ENCODE measurements at regions not wholly inside any gene's neighbourhood (a gene's known extent, or its start where the extent isn't known, plus 50 kb on each side); places are given as distances from the start of the nearest gene placed in this dataset.

- DNase-seq (ENCODE audit: low read depth), result no peak
Observed at GRCh38 chr4:13181681-13182080, 302.5 kb downstream of the RAB28 start.

- no peak for DNase-seq (ENCODE audit: low read depth)
Observed at GRCh38 chr4:13180701-13181100, 303.4 kb downstream of the RAB28 start.

GRCh38 chr4:13178621-13179020 is 305.5 kb downstream of the RAB28 start:
- DNase-seq (ENCODE audit: low read depth), result no peak

GRCh38 chr4:13176741-13177142 is 307.4 kb downstream of the RAB28 start:
- DNase-seq (ENCODE audit: low read depth), result no peak

- no peak for DNase-seq (ENCODE audit: low read depth)
Observed at GRCh38 chr4:13174926-13175325, 309.2 kb downstream of the RAB28 start.

GRCh38 chr4:13174001-13174400 is 310.1 kb downstream of the RAB28 start:
- DNase-seq (ENCODE audit: low read depth), result no peak

GRCh38 chr4:13171292-13172057 is 312.7 kb downstream of the RAB28 start:
- DNase-seq (ENCODE audit: low read depth), result no peak

GRCh38 chr4:13169731-13170525 is 314.2 kb downstream of the RAB28 start:
- DNase-seq (ENCODE audit: low read depth), result no peak

- DNase-seq (ENCODE audit: low read depth), result no peak
Observed at GRCh38 chr4:13168326-13168725, 315.8 kb downstream of the RAB28 start.

- no peak for DNase-seq (ENCODE audit: low read depth)
Observed at GRCh38 chr4:13166214-13166613, 317.9 kb downstream of the RAB28 start.

- DNase-seq (ENCODE audit: low read depth), result no peak
Observed at GRCh38 chr4:13164783-13165331, 319.3 kb downstream of the RAB28 start.

- no peak for DNase-seq (ENCODE audit: low read depth)
Observed at GRCh38 chr4:13162886-13163285, 321.3 kb downstream of the RAB28 start.

GRCh38 chr4:13160920-13161319 is 323.2 kb downstream of the RAB28 start:
- peak; percentile 31 for DNase-seq (ENCODE audit: low read depth)

- DNase-seq (ENCODE audit: low read depth), result no peak
Observed at GRCh38 chr4:13159041-13159620, 325.0 kb downstream of the RAB28 start.

- DNase-seq (ENCODE audit: low read depth), result no peak
Observed at GRCh38 chr4:13151194-13151593, 332.9 kb downstream of the RAB28 start.

- no peak for DNase-seq (ENCODE audit: low read depth)
Observed at GRCh38 chr4:13143222-13144070, 340.7 kb downstream of the RAB28 start.

GRCh38 chr4:13142726-13143125 is 341.4 kb downstream of the RAB28 start:
- no peak for DNase-seq (ENCODE audit: low read depth)

GRCh38 chr4:13142191-13142590 is 341.9 kb downstream of the RAB28 start:
- no peak for DNase-seq (ENCODE audit: low read depth)

GRCh38 chr4:13137390-13137789 is 346.8 kb downstream of the RAB28 start:
- DNase-seq (ENCODE audit: low read depth), result no peak

- no peak for DNase-seq (ENCODE audit: low read depth)
Observed at GRCh38 chr4:13133700-13134099, 350.4 kb downstream of the RAB28 start.

GRCh38 chr4:13130848-13131247 is 353.3 kb downstream of the RAB28 start:
- no peak for DNase-seq (ENCODE audit: low read depth)

GRCh38 chr4:13129095-13129494 is 355.0 kb downstream of the RAB28 start:
- no peak for DNase-seq (ENCODE audit: low read depth)
